GM12878 (cell line): ENCODE measurements at regions not wholly inside any gene's neighbourhood (a gene's known extent, or its start where the extent isn't known, plus 50 kb on each side); places are given as distances from the start of the nearest gene placed in this dataset.

ENCODE experiments used
- ATAC-seq: fragments of 200-7000 bp; cut with Tn5 transposase; 3 replicates; pipeline ENCODE4 v1.9.1; 2020; ENCODE audit warnings: mild to moderate bottlenecking, moderate library complexity
- BruUV-seq: library from RNA; stranded (reverse); fragments of 400-500 nt; replicated peaks from 2 replicates; lab custom pipeline; 2021; lab: Mats Ljungman, UMichigan
- CTCF ChIA-PET: fragments of 300-600 bp; sonication (Branson Sonifier 250); formaldehyde crosslinking; extraction: SDS; loops from one replicate; lab custom pipeline; 2021; ENCODE audit warnings: inconsistent platforms; lab: Yijun Ruan, JAX
- POLR2A ChIA-PET: fragments of 350-600 bp; formaldehyde crosslinking; extraction: SDS; loops from one replicate; lab custom pipeline; 2021; ENCODE audit warnings: inconsistent platforms; lab: Charles Lee
- RAD21 ChIA-PET: fragments of 300-600 bp; sonication (Branson Sonifier 250); formaldehyde crosslinking; loops from one replicate; lab custom pipeline; 2023; ENCODE audit warnings: antibody characterized with exemption; ENCODE audit not compliant: unreplicated experiment; lab: Charles Lee
- SMC1A ChIA-PET: fragments of 300-600 bp; sonication (Branson Sonifier 250); formaldehyde crosslinking; loops from one replicate; lab custom pipeline; 2023; ENCODE audit not compliant: unreplicated experiment, uncharacterized antibody; lab: Charles Lee
- DNase-seq: peaks from one replicate; pipeline ENCODE4 v3.0.0-alpha.2; 2011; ENCODE audit warnings: low read depth, low spot score
- FAIRE-seq: peaks from 3 replicates; lab custom pipeline; 2011; peaks lifted over from hg19 to GRCh38; lab: Jason Lieb, UNC
- H2AFZ ChIP-seq: 2 replicates; pipeline ENCODE4 v1.6.0; 2011; ENCODE audit warnings: low read depth, low read length, control low read depth; ENCODE audit not compliant: control insufficient read depth
- H3K27ac ChIP-seq: 2 replicates; pipeline ENCODE4 v1.5.1; 2011; ENCODE audit warnings: control low read depth; ENCODE audit not compliant: control insufficient read depth, insufficient read depth
- H3K27me3 ChIP-seq, 2 experiments: replicated peaks in 1 of 2; 2 replicates each; pipeline versions ENCODE4 v1.6.0 to v1.6.1; 2011; ENCODE audit warnings: low read length in 1 of 2; ENCODE audit not compliant: control insufficient read depth in 2 of 2, insufficient read depth in 2 of 2
- H3K36me3 ChIP-seq, 2 experiments: 2 replicates each; pipeline ENCODE4 v1.5.1; 2011; ENCODE audit warnings: low read length in 1 of 2; ENCODE audit not compliant: control insufficient read depth in 2 of 2, insufficient read depth in 2 of 2
- H3K4me1 ChIP-seq: 2 replicates; pipeline ENCODE4 v1.6.1; 2011; ENCODE audit warnings: mild to moderate bottlenecking, low read length, moderate library complexity, mixed read lengths; ENCODE audit not compliant: control insufficient read depth, insufficient read depth
- H3K4me2 ChIP-seq: 2 replicates; pipeline ENCODE4 v1.6.0; 2011; ENCODE audit warnings: control low read depth; ENCODE audit not compliant: control insufficient read depth, insufficient read depth
- H3K4me3 ChIP-seq: fragments of 200-600 bp; sonication (generic); 2 replicates; pipeline ENCODE4 v1.5.1; 2016
- H3K79me2 ChIP-seq: 2 replicates; pipeline ENCODE4 v1.6.0; 2011; ENCODE audit warnings: low read length; ENCODE audit not compliant: control insufficient read depth, insufficient read depth
- H3K9ac ChIP-seq: 2 replicates; pipeline ENCODE4 v1.8.0; 2011; ENCODE audit warnings: low read length, control low read depth, mixed read lengths; ENCODE audit not compliant: control insufficient read depth, insufficient read depth
- H3K9me3 ChIP-seq: replicated peaks from 3 replicates; pipeline ENCODE4 v1.5.1; 2011; ENCODE audit warnings: mild to moderate bottlenecking, low read length; ENCODE audit not compliant: control insufficient read depth, insufficient read depth
- H4K20me1 ChIP-seq: 2 replicates; pipeline ENCODE4 v1.6.0; 2011; ENCODE audit not compliant: control insufficient read depth, insufficient read depth
- BRCA1 ChIP-seq: IDR thresholded peaks from 2 replicates; pipeline ENCODE4 v1.6.1; 2011; ENCODE audit warnings: low read depth, low read length, improper control_type of control experiment
- CEBPB ChIP-seq, 2 experiments: fragments of 150-350 bp in 1 of 2; IDR thresholded peaks; 2 replicates each; pipeline ENCODE4 v1.6.1; 2012 to 2014; ENCODE audit warnings: low read depth in 2 of 2, low read length in 2 of 2, borderline replicate concordance in 1 of 2, inconsistent platforms in 1 of 2
- CREB1 ChIP-seq: IDR thresholded peaks from 2 replicates; pipeline ENCODE4 v1.6.1; 2012; ENCODE audit warnings: low read depth, mild to moderate bottlenecking, inconsistent platforms
- EGR1 ChIP-seq, 2 experiments: IDR thresholded peaks; 1 replicate in 1 of 2; 2 replicates in 1 of 2; pipeline ENCODE4 v1.6.1; 2011 to 2012; ENCODE audit warnings: low read depth in 2 of 2, low read length in 2 of 2, borderline replicate concordance in 1 of 2, mild to moderate bottlenecking in 1 of 2, moderate library complexity in 1 of 2
- GABPA ChIP-seq: IDR thresholded peaks from 2 replicates; pipeline ENCODE4 v1.6.1; 2014; ENCODE audit warnings: antibody characterized with exemption, low read depth, mild to moderate bottlenecking, inconsistent platforms
- HDAC2 ChIP-seq: fragments of 200-600 bp; sonication (generic); IDR thresholded peaks from 2 replicates; pipeline ENCODE4 v1.6.1; 2017
- KAT2A ChIP-seq: conservative IDR thresholded peaks from 2 replicates; pipeline ENCODE4 v1.6.1; 2011; ENCODE audit warnings: low read depth, low read length; ENCODE audit not compliant: control insufficient read depth
- MEF2A ChIP-seq: IDR thresholded peaks from 2 replicates; pipeline ENCODE4 v1.6.1; 2011; ENCODE audit warnings: low read depth, mild to moderate bottlenecking, low read length, moderate library complexity; ENCODE audit not compliant: insufficient read depth
- MEF2B ChIP-seq: fragments of 450-650 bp; IDR thresholded peaks from 2 replicates; pipeline ENCODE4 v1.6.1; 2018; ENCODE audit warnings: mild to moderate bottlenecking, moderate library complexity; ENCODE audit not compliant: partially characterized antibody, poor library complexity, severe bottlenecking
- MTA3 ChIP-seq: IDR thresholded peaks from 2 replicates; pipeline ENCODE4 v1.6.1; 2012; ENCODE audit warnings: low read length, inconsistent platforms, borderline replicate concordance
- POLR2A ChIP-seq: IDR thresholded peaks from 2 replicates; pipeline ENCODE4 v1.6.1; 2011; ENCODE audit warnings: low read depth, mild to moderate bottlenecking, low read length
- RBBP5 ChIP-seq: fragments of 200-600 bp; sonication (generic); conservative IDR thresholded peaks from 2 replicates; pipeline ENCODE4 v1.6.1; 2016
- STAT1 ChIP-seq: fragments of 450-650 bp; conservative IDR thresholded peaks from 2 replicates; pipeline ENCODE4 v1.6.1; 2014; ENCODE audit warnings: antibody characterized with exemption, mild to moderate bottlenecking
- TCF7 ChIP-seq: IDR thresholded peaks from 2 replicates; pipeline ENCODE4 v1.6.1; 2014; ENCODE audit warnings: antibody characterized with exemption, borderline replicate concordance
- USF1 ChIP-seq: IDR thresholded peaks from 2 replicates; pipeline ENCODE4 v1.6.1; 2011; ENCODE audit warnings: borderline replicate concordance, low read depth, mild to moderate bottlenecking, moderate library complexity, mixed read lengths, low read length; ENCODE audit not compliant: insufficient read depth; ENCODE audit errors: extremely low read length
- ZBTB33 ChIP-seq: fragments of 450-650 bp; IDR thresholded peaks from 2 replicates; pipeline ENCODE4 v1.6.1; 2017; ENCODE audit warnings: mild to moderate bottlenecking
- ZBTB40 ChIP-seq: fragments of 450-650 bp; IDR thresholded peaks from 2 replicates; pipeline ENCODE4 v1.6.1; 2016; ENCODE audit warnings: mild to moderate bottlenecking, moderate library complexity, borderline replicate concordance
- ZNF207 ChIP-seq: fragments of 450-650 bp; IDR thresholded peaks from 2 replicates; pipeline ENCODE4 v1.6.1; 2014; ENCODE audit warnings: antibody characterized with exemption, mild to moderate bottlenecking, borderline replicate concordance
- ZNF24 ChIP-seq: fragments of 450-650 bp; IDR thresholded peaks from 2 replicates; pipeline ENCODE4 v1.6.1; 2017; ENCODE audit warnings: antibody characterized with exemption, mild to moderate bottlenecking
- ZNF274 ChIP-seq: IDR thresholded peaks from one replicate; pipeline ENCODE4 v1.8.0; 2011; ENCODE audit not compliant: insufficient read length, insufficient read depth
- whole genome bisulfite sequencing: methylation state at CpG from one replicate; pipeline ENCODE4 v1.1.6; 2016; ENCODE audit warnings: low lambda C conversion rate; ENCODE audit not compliant: insufficient replicate concordance, insufficient coverage; ENCODE audit errors: missing lambda C conversion rate; 5-methylcytosine and 5-hydroxymethylcytosine counted together
- in situ Hi-C: fragments of 300-500 bp; cut with MboI; formaldehyde crosslinking; loops from 9 replicates; pipeline ENCODE4 v1.14.3; 2018; ENCODE audit warnings: mixed read lengths
- intact Hi-C: fragments of 100-400 bp; cut with micrococcal nuclease; formaldehyde crosslinking; loops from one replicate; pipeline ENCODE4 v1.14.2; 2022; ENCODE audit not compliant: unreplicated experiment

- Histone ChIP-seq H3K9me3 (no peaks in the 10 kb centered on the region), H4K20me1 (no peaks in the 10 kb centered on the region), H3K4me2 (no peak overlapping the region), H3K27ac (no peak overlapping the region), H2AFZ (no peak overlapping the region), H3K4me1 (no peaks in the 10 kb centered on the region), H3K79me2 (no peaks in the 10 kb centered on the region), H3K27me3 (no peaks in the 10 kb centered on the region), H3K36me3 (no peaks in the 10 kb centered on the region), H3K9ac (no peak overlapping the region), H3K4me3 (no peak overlapping the region)
- ChIA-PET SMC1A (no interaction called here), RAD21 (no interaction called here), POLR2A (no interaction called here), CTCF (no interaction called here)
- FAIRE-seq (no peak), ATAC-seq (no peak), DNase-seq (no peak)
- 0% methylated on average over 1 of the region's 1 CpG for WGBS
- BruUV-seq, result no TSS peak
- TF ChIP-seq ZNF24, result no peak
- TF ChIP-seq TCF7, result no peak
- no peak for TF ChIP-seq POLR2A
- TF ChIP-seq CREB1, result no peak
- TF ChIP-seq USF1, result no peak
- no peak for TF ChIP-seq CEBPB (IDR thresholded peaks at IDR 0.05; ENCODE audit: borderline replicate concordance in 1 of 2, low read depth in 2 of 2, low read length in 2 of 2)
- TF ChIP-seq HDAC2, result no peak
- no peak for TF ChIP-seq RBBP5
- TF ChIP-seq MTA3, result no peak
- no peak for TF ChIP-seq EGR1 (IDR thresholded peaks at IDR 0.05; ENCODE audit: borderline replicate concordance in 1 of 2, low read depth in 2 of 2, low read length in 2 of 2)
- TF ChIP-seq ZNF207, result no peak
- TF ChIP-seq ZBTB33, result no peak
- TF ChIP-seq ZNF274, result no peak
- TF ChIP-seq MEF2B, result no peak
- no peak for TF ChIP-seq BRCA1
- no peak for TF ChIP-seq KAT2A
- TF ChIP-seq MEF2A, result no peak
- TF ChIP-seq STAT1, result no peak
- no peak for TF ChIP-seq GABPA
- no peak for TF ChIP-seq ZBTB40
- in situ Hi-C loops, result no loop called here
- intact Hi-C loops, result no loop called here
Measured at GRCh38 chr5:23157169-23157568, 304.0 kb upstream of the CDH12 start.
